Activated naive CD8-positive, alpha-beta T cell treated with anti-CD3 and anti-CD28 coated beads for 36 hours (primary cell): ENCODE measurements at regions not wholly inside any gene's neighbourhood (a gene's known extent, or its start where the extent isn't known, plus 50 kb on each side); places are given as distances from the start of the nearest gene placed in this dataset.
A peak's percentile ranks its signal among the peaks of the same experiment; 100 is the strongest.

ENCODE experiments used
- DNase-seq: peaks from one replicate; pipeline ENCODE4 v3.0.0; 2021
- H3K27ac Mint-ChIP-seq: one replicate; pipeline ENCODE4 v1.8.0; 2022; ENCODE audit warnings: mild to moderate bottlenecking, moderate library complexity, mixed read lengths
- H3K27me3 Mint-ChIP-seq: one replicate; pipeline ENCODE4 v1.8.0; 2022; ENCODE audit warnings: mild to moderate bottlenecking, mixed read lengths
- H3K36me3 Mint-ChIP-seq: one replicate; pipeline ENCODE4 v1.8.0; 2021; ENCODE audit warnings: mild to moderate bottlenecking, mixed read lengths
- H3K4me1 Mint-ChIP-seq: one replicate; pipeline ENCODE4 v1.8.0; 2021; ENCODE audit warnings: mixed read lengths
- H3K4me3 Mint-ChIP-seq: one replicate; pipeline ENCODE4 v1.8.0; 2022; ENCODE audit warnings: mild to moderate bottlenecking, moderate library complexity, mixed read lengths
- H3K9me3 Mint-ChIP-seq: one replicate; pipeline ENCODE4 v1.8.0; 2022; ENCODE audit warnings: mixed read lengths

GRCh38 chr19:34305221-34306083, 51.1 kb downstream of the GARRE1 start:
- Mint-ChIP-seq H3K27me3 (no peaks in the 10 kb centered on the region), H3K4me3 (no peak overlapping the region), H3K36me3 (peaks cover 5% of the 10 kb centered on the region), H3K9me3 (no peaks in the 10 kb centered on the region), H3K27ac (no peak overlapping the region), H3K4me1 (peaks cover 38% of the 10 kb centered on the region)
- no peak for DNase-seq

DNA sequence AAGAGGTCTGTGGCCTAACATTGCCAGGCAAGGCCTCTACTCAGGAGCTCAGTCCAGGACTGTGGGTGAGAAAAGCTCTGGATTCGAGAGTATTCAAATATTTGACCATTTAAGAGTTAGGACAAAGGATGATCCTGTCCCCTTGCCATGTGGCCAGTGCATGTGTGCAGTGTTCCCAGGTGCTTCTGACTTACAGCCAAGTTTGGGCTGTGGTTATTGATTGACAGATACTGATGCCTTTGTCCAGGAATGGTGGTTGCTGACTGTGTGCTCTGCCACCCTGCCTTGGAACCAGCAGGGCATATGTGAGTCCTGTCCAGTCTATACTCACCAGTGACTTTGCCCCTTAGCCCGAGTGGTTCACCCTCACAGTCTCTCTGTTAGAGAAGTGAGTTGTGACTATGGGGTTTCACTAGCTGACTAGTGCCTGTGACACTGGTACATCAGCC, 51.9 kb downstream of the GARRE1 start:
- peaks cover 5% of the 10 kb centered on the region for H3K36me3 Mint-ChIP-seq
- no peak for DNase-seq
- no peaks in the 10 kb centered on the region for H3K9me3 Mint-ChIP-seq
- H3K4me3 Mint-ChIP-seq: no peak overlapping the region
- H3K4me1 Mint-ChIP-seq: peaks cover 46% of the 10 kb centered on the region
- H3K27me3 Mint-ChIP-seq: no peaks in the 10 kb centered on the region
- H3K27ac Mint-ChIP-seq: no peak overlapping the region

DNA sequence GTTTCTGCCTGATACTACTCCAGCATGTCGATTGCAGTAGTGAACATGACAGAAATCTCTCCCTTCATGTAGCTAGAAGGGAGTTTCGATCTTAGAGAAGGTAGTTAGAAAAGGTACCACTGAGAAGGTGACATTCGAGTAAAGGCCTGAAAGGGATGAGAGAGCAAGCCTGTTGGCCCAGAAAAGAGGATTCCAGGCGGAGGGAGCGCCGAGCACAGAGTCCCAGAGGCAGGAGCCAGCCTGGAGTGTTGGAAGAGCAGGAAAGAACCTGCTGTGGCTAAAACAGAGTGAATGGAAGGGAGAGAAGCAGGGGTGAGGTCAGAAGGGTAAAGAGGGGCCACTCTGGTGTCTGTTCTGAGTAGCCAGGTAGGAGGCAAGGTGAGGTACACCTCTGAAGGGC, 52.5 kb downstream of the GARRE1 start:
- H3K27ac Mint-ChIP-seq: no peak overlapping the region
- H3K4me1 Mint-ChIP-seq: peaks cover 46% of the 10 kb centered on the region
- no peaks in the 10 kb centered on the region for H3K9me3 Mint-ChIP-seq
- peaks cover 5% of the 10 kb centered on the region for H3K36me3 Mint-ChIP-seq
- no peak overlapping the region for H3K4me3 Mint-ChIP-seq
- DNase-seq: no peak
- no peaks in the 10 kb centered on the region for H3K27me3 Mint-ChIP-seq

GRCh38 chr19:34308381-34309367, 54.3 kb downstream of the GARRE1 start:
- Mint-ChIP-seq H3K27ac (peak overlapping the region; percentile 43), H3K4me1 (peaks cover 50% of the 10 kb centered on the region), H3K4me3 (peak overlapping the region; percentile 9), H3K36me3 (peaks cover 8% of the 10 kb centered on the region), H3K27me3 (no peaks in the 10 kb centered on the region), H3K9me3 (no peaks in the 10 kb centered on the region)
- no peak for DNase-seq

DNA sequence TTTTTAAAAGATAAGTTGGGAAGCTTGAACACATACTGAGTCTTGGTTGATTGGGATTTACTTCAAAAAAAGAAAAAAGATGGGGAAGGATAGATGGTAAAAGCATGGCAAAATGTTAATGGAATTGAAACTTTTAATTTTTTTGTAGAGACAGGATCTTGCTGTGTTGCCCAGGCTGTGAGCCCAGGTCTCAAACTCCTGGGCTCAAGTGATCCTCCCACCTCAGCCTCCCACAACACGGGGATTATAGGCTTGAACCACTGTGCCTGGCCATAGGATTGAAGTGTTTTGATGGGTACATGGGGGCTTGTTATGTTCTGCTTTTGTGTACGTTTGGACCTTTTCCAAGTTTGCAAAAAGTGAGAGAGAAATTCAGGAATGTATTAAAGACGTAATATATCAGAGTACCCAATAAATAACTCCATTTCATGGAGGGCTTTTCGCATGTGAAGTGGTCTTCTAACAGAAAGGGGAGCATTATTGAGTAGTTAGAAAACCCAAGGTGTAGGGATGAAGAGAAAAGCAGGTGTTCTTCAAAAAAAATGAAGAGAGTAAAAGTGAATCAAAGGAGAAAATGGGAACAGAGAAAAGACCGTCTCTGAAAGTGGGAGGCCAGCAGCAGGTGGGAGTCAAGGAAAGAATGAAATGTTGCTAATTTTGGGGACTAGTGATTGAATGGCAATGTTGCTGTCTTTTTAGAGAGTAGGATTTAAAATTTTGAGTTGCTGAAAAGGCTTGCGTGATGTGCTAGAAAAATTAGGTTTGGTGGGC, 55.2 kb downstream of the GARRE1 start:
- H3K27me3 Mint-ChIP-seq: no peaks in the 10 kb centered on the region
- peaks cover 8% of the 10 kb centered on the region for H3K36me3 Mint-ChIP-seq
- H3K9me3 Mint-ChIP-seq: no peaks in the 10 kb centered on the region
- no peak for DNase-seq
- peak overlapping the region; percentile 47 for H3K27ac Mint-ChIP-seq
- peak overlapping the region; percentile 9 for H3K4me3 Mint-ChIP-seq
- H3K4me1 Mint-ChIP-seq: peaks cover 50% of the 10 kb centered on the region

DNA sequence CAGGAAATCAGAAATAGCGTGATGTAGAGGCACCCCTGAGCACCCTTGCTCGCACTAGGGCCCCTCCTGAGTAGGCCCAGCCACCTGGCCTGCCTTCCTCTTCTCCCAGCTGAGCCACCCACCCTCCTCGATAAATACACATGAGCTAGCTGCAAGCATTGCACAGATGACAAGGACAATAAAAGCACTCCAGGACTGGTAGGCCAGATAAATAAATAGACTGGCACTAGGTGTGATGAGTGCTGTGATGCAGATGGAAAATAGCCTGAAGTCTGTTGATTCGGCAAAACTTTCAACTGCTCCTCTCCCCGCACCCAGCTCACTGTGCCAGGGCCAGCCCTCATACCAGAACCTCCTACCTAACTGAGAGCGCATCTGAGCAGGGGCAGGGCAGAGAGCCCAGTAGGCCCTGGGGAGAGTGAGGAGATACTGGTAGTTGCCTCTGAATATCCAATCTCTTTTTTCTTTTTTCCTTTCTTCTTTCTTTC, 54.5 kb upstream of the GPI start:
- no peak for DNase-seq
- Mint-ChIP-seq H3K36me3 (peaks cover 6% of the 10 kb centered on the region), H3K27ac (peak overlapping the region; percentile 47), H3K4me3 (no peak overlapping the region), H3K4me1 (peaks cover 52% of the 10 kb centered on the region), H3K27me3 (no peaks in the 10 kb centered on the region), H3K9me3 (no peaks in the 10 kb centered on the region)

DNA sequence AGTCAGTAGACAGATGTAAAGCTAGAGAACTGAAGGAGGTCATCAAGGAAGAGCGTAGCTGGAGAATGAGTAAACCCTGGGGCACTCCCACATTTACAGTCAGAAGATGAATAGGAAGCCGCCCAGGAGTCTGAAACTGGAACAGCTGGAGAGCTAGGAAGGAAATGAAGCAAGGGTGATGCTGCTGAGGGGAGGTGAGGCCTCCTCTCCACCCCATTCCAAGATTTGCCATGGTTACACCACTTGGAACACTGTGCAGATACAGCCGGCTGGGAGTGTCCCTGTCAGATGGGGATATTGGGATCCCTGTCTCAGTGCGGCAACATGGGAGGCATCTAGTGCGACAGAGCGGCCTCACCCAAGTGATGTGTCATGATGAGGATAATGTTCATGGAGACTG, 51.8 kb upstream of the GPI start:
- Mint-ChIP-seq H3K4me1 (peaks cover 62% of the 10 kb centered on the region), H3K27ac (no peak overlapping the region), H3K36me3 (peaks cover 3% of the 10 kb centered on the region), H3K9me3 (no peaks in the 10 kb centered on the region), H3K27me3 (no peaks in the 10 kb centered on the region), H3K4me3 (no peak overlapping the region)
- no peak for DNase-seq

DNA sequence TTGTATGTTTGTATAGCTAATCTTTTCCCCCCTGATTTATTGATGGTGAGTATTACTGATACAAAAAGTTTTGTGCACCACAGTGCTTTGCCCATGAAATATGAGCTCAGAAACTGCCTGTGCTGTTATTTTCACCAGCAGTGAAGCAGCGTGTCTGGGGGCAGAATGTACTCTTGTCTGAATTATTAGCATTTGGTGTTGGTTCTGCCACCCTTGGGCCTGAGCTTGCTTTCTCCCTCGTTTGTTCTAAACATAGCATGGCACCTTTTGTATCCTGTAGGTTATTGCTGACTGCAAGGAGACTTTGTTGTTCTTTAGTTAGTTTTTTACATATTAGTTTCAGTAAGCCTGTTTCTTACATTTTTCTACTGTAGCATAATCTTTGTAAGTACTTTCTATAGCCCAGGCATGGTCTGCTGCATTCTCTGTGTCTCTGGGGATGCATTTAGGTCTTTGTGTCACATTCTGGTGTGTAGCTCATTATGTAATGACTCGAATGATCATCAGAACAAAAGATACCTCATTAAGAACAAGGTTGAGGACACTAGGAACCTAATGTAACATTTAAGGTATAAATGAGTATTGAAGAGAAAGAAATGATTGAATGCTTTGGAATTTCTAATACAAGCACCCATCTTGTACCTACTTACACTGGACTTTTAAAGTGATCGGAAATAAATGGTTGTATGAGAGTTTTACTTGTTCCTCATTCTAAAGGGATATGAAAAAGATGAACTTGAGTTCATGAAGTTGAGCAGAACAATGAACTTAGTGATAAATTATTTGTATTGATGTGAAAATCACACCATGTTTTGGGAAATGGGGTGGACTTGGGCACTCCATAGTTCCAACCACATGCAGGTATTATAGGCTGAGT, 50.3 kb upstream of the GPI start:
- DNase-seq: no peak
- Mint-ChIP-seq H3K27ac (no peak overlapping the region), H3K27me3 (no peaks in the 10 kb centered on the region), H3K36me3 (peaks cover 3% of the 10 kb centered on the region), H3K9me3 (no peaks in the 10 kb centered on the region), H3K4me3 (no peak overlapping the region), H3K4me1 (peaks cover 59% of the 10 kb centered on the region)
